Ectodermal cell (in vitro differentiated cells): ENCODE measurements at regions not wholly inside any gene's neighbourhood (a gene's known extent, or its start where the extent isn't known, plus 50 kb on each side); places are given as distances from the start of the nearest gene placed in this dataset.

Experiments
- H3K27ac ChIP-seq: 2 replicates; pipeline ENCODE4 v1.7.0; 2013; ENCODE audit warnings: mild to moderate bottlenecking, low read depth, low read length; ENCODE audit not compliant: insufficient read depth, poor library complexity, severe bottlenecking
- H3K27me3 ChIP-seq: 2 replicates; pipeline ENCODE4 v1.7.0; 2013; ENCODE audit warnings: mild to moderate bottlenecking, low read length; ENCODE audit not compliant: insufficient read depth, control insufficient read depth, poor library complexity, severe bottlenecking
- H3K36me3 ChIP-seq: one replicate; pipeline ENCODE4 v1.7.0; 2013; ENCODE audit warnings: low read length; ENCODE audit not compliant: control insufficient read depth, insufficient read depth
- H3K4me1 ChIP-seq: one replicate; pipeline ENCODE4 v1.7.0; 2013; ENCODE audit warnings: low read length; ENCODE audit not compliant: control insufficient read depth, insufficient read depth
- H3K4me3 ChIP-seq: 2 replicates; pipeline ENCODE4 v1.7.0; 2013; ENCODE audit warnings: low read depth, low read length, control low read depth; ENCODE audit not compliant: insufficient read depth
- H3K9me3 ChIP-seq: 2 replicates; pipeline ENCODE4 v1.7.0; 2013; ENCODE audit warnings: mild to moderate bottlenecking, low read length, moderate library complexity; ENCODE audit not compliant: control insufficient read depth
- WGBS, 2 experiments: methylation state at CpG; one replicate each; pipeline ENCODE4 v1.1.7; 2013; ENCODE audit warnings: missing lambda C conversion rate in 2 of 2; 5-methylcytosine and 5-hydroxymethylcytosine counted together

GRCh38 chr10:10540398-10540797 is 477.3 kb upstream of the CELF2 start:
- 89 to 93% methylated on average over 3 of the region's 3 CpGs for WGBS, 2 experiments
- no peak overlapping the region for H3K4me3 ChIP-seq
- no peaks in the 10 kb centered on the region for H3K4me1 ChIP-seq
- H3K27ac ChIP-seq = no peak overlapping the region
- no peaks in the 10 kb centered on the region for H3K36me3 ChIP-seq
- no peaks in the 10 kb centered on the region for H3K27me3 ChIP-seq
- H3K9me3 ChIP-seq = no peaks in the 10 kb centered on the region

- H3K36me3 ChIP-seq = no peaks in the 10 kb centered on the region
- no peak overlapping the region for H3K27ac ChIP-seq
- H3K9me3 ChIP-seq = no peaks in the 10 kb centered on the region
- no peaks in the 10 kb centered on the region for H3K4me1 ChIP-seq
- no peaks in the 10 kb centered on the region for H3K27me3 ChIP-seq
- WGBS, 2 experiments = 87 to 95% methylated on average over 1 of the region's 1 CpG
- no peak overlapping the region for H3K4me3 ChIP-seq
Measured at GRCh38 chr10:10542477-10542876, 475.2 kb upstream of the CELF2 start.

GRCh38 chr10:10544890-10545289 is 472.8 kb upstream of the CELF2 start:
- no peaks in the 10 kb centered on the region for H3K27me3 ChIP-seq
- H3K36me3 ChIP-seq = no peaks in the 10 kb centered on the region
- H3K9me3 ChIP-seq = no peaks in the 10 kb centered on the region
- WGBS, 2 experiments = 90 to 93% methylated on average over 6 to 8 of the region's 8 CpGs
- no peak overlapping the region for H3K4me3 ChIP-seq
- no peaks in the 10 kb centered on the region for H3K4me1 ChIP-seq
- no peak overlapping the region for H3K27ac ChIP-seq

- 91% methylated on average over 5 of the region's 5 CpGs for WGBS, 2 experiments
- Histone ChIP-seq H3K4me3 (no peak overlapping the region), H3K4me1 (no peaks in the 10 kb centered on the region), H3K36me3 (no peaks in the 10 kb centered on the region), H3K27ac (no peak overlapping the region), H3K9me3 (no peaks in the 10 kb centered on the region), H3K27me3 (no peaks in the 10 kb centered on the region)
Measured at GRCh38 chr10:10545771-10546170, 471.9 kb upstream of the CELF2 start.

- H3K27me3 ChIP-seq = no peaks in the 10 kb centered on the region
- H3K9me3 ChIP-seq = no peaks in the 10 kb centered on the region
- peaks cover 8% of the 10 kb centered on the region for H3K4me1 ChIP-seq
- H3K27ac ChIP-seq = no peak overlapping the region
- 85 to 86% methylated on average over 10 of the region's 10 CpGs for WGBS, 2 experiments
- no peaks in the 10 kb centered on the region for H3K36me3 ChIP-seq
- H3K4me3 ChIP-seq = no peak overlapping the region
Measured at GRCh38 chr10:10551596-10552301, 465.9 kb upstream of the CELF2 start.

GRCh38 chr10:10552948-10553347 is 464.7 kb upstream of the CELF2 start:
- Histone ChIP-seq H3K4me1 (peaks cover 8% of the 10 kb centered on the region), H3K4me3 (no peak overlapping the region), H3K36me3 (no peaks in the 10 kb centered on the region), H3K9me3 (no peaks in the 10 kb centered on the region), H3K27ac (no peak overlapping the region), H3K27me3 (no peaks in the 10 kb centered on the region)
- WGBS, 2 experiments = 94% methylated on average over 3 of the region's 3 CpGs

- H3K4me3 ChIP-seq = no peak overlapping the region
Measured at GRCh38 chr10:10564081-10564794, 453.4 kb upstream of the CELF2 start.

GRCh38 chr10:10576937-10577336 is 440.7 kb upstream of the CELF2 start:
- no peaks in the 10 kb centered on the region for H3K9me3 ChIP-seq
- no peak overlapping the region for H3K27ac ChIP-seq
- H3K4me3 ChIP-seq = no peak overlapping the region
- H3K27me3 ChIP-seq = no peaks in the 10 kb centered on the region
- H3K36me3 ChIP-seq = no peaks in the 10 kb centered on the region
- 89 to 96% methylated on average over 1 of the region's 1 CpG for WGBS, 2 experiments
- H3K4me1 ChIP-seq = no peaks in the 10 kb centered on the region

More at GRCh38 chr10:10564081-10564794, 453.4 kb upstream of the CELF2 start:
- H3K9me3 ChIP-seq = no peaks in the 10 kb centered on the region
- H3K27me3 ChIP-seq = no peaks in the 10 kb centered on the region
- no peaks in the 10 kb centered on the region for H3K36me3 ChIP-seq
- peaks cover 8% of the 10 kb centered on the region for H3K4me1 ChIP-seq
- H3K27ac ChIP-seq = no peak overlapping the region
- WGBS, 2 experiments = 71 to 73% methylated on average over 10 of the region's 10 CpGs

GRCh38 chr10:10579709-10580108 is 438.0 kb upstream of the CELF2 start:
- Histone ChIP-seq H3K27ac (no peak overlapping the region), H3K4me3 (no peak overlapping the region), H3K27me3 (no peaks in the 10 kb centered on the region), H3K4me1 (no peaks in the 10 kb centered on the region), H3K36me3 (no peaks in the 10 kb centered on the region), H3K9me3 (no peaks in the 10 kb centered on the region)
- WGBS, 2 experiments = no CpG with 5 or more reads among the region's 1 CpG

- 96 to 98% methylated on average over 5 of the region's 5 CpGs for WGBS, 2 experiments
- Histone ChIP-seq H3K4me3 (no peak overlapping the region), H3K27ac (no peak overlapping the region)
Measured at GRCh38 chr10:10584161-10584560, 433.5 kb upstream of the CELF2 start.

More at GRCh38 chr10:10584161-10584560, 433.5 kb upstream of the CELF2 start:
- Histone ChIP-seq H3K27me3 (no peaks in the 10 kb centered on the region), H3K4me1 (no peaks in the 10 kb centered on the region), H3K36me3 (no peaks in the 10 kb centered on the region), H3K9me3 (no peaks in the 10 kb centered on the region)
